H1 (cell line): ENCODE measurements at regions not wholly inside any gene's neighbourhood (a gene's known extent, or its start where the extent isn't known, plus 50 kb on each side); places are given as distances from the start of the nearest gene placed in this dataset.

Experiments
- CTCF ChIA-PET: fragments of 300-600 bp; sonication (Branson Sonifier 250); formaldehyde crosslinking; loops from one replicate; lab custom pipeline; 2021; ENCODE audit not compliant: partially characterized antibody; lab: Charles Lee
- POLR2A ChIA-PET: fragments of 300-600 bp; sonication (Branson Sonifier 250); formaldehyde crosslinking; loops from one replicate; lab custom pipeline; 2021; ENCODE audit warnings: inconsistent platforms; ENCODE audit not compliant: partially characterized antibody; lab: Charles Lee
- DNase-seq, 2 experiments: peaks; one replicate each; pipeline versions ENCODE4 v3.0.0 to v3.0.0-alpha.2; 2010 to 2022; ENCODE audit warnings: low spot score in 2 of 2, low read depth in 1 of 2, mixed read lengths in 1 of 2
- FAIRE-seq: peaks from 2 replicates; lab custom pipeline; 2011; peaks lifted over from hg19 to GRCh38; lab: Jason Lieb, UNC
- H2AFZ ChIP-seq: 2 replicates; pipeline ENCODE4 v1.8.1; 2012; ENCODE audit warnings: low read length, inconsistent platforms
- H2AK5ac ChIP-seq: 2 replicates; pipeline ENCODE4 v1.6.1; 2013; ENCODE audit warnings: low read depth, low read length
- H2BK120ac ChIP-seq: replicated peaks from 2 replicates; pipeline ENCODE3; 2013; ENCODE audit warnings: low read depth, low read length, inconsistent platforms
- H2BK12ac ChIP-seq: 2 replicates; pipeline ENCODE4 v1.6.1; 2013; ENCODE audit warnings: low read depth, low read length
- H2BK15ac ChIP-seq: 2 replicates; pipeline ENCODE4 v1.6.1; 2013; ENCODE audit warnings: low read length
- H2BK20ac ChIP-seq: 2 replicates; pipeline ENCODE4 v1.6.1; 2013; ENCODE audit warnings: low read length
- H2BK5ac ChIP-seq: 2 replicates; pipeline ENCODE4 v1.6.1; 2013; ENCODE audit warnings: low read depth, low read length
- H3K14ac ChIP-seq: 2 replicates; pipeline ENCODE4 v1.6.1; 2013; ENCODE audit warnings: inconsistent platforms; ENCODE audit not compliant: insufficient read length
- H3K18ac ChIP-seq: 2 replicates; pipeline ENCODE4 v1.6.1; 2013; ENCODE audit warnings: low read length; ENCODE audit errors: extremely low read depth
- H3K23ac ChIP-seq: 2 replicates; pipeline ENCODE4 v1.6.1; 2013; ENCODE audit warnings: inconsistent platforms; ENCODE audit not compliant: insufficient read length
- H3K23me2 ChIP-seq: 2 replicates; pipeline ENCODE4 v1.6.1; 2013; ENCODE audit warnings: low read depth, low read length
- H3K27ac ChIP-seq: 2 replicates; pipeline ENCODE4 v1.6.1; 2011; ENCODE audit warnings: low read depth, low read length, inconsistent platforms
- H3K27me3 ChIP-seq, 4 experiments: replicated peaks in 1 of 4; 1 replicate in 1 of 4; 2 replicates in 3 of 4; pipeline versions ENCODE4 v1.6.1 to v1.8.1; 2011 to 2013; ENCODE audit warnings: low read length in 3 of 4, mild to moderate bottlenecking in 3 of 4, inconsistent platforms in 2 of 4, mixed read lengths in 2 of 4, moderate library complexity in 1 of 4; ENCODE audit not compliant: control insufficient read depth in 3 of 4, insufficient read depth in 3 of 4; ENCODE audit errors: extremely low read depth in 1 of 4
- H3K36me3 ChIP-seq, 4 experiments: 2 replicates each; pipeline versions ENCODE4 v1.6.1 to v1.8.1; 2011 to 2013; ENCODE audit warnings: mild to moderate bottlenecking in 4 of 4, low read length in 3 of 4, moderate library complexity in 2 of 4, control low read depth in 1 of 4, inconsistent platforms in 1 of 4; ENCODE audit not compliant: insufficient read depth in 4 of 4, control insufficient read depth in 2 of 4
- H3K4ac ChIP-seq: replicated peaks from 2 replicates; pipeline ENCODE3; 2013; ENCODE audit warnings: low read length, low read depth, mixed read lengths, inconsistent platforms; ENCODE audit not compliant: insufficient read length
- H3K4me1 ChIP-seq, 4 experiments: replicated peaks in 1 of 4; 1 replicate in 1 of 4; 2 replicates in 3 of 4; pipeline versions ENCODE4 v1.6.1 to v1.8.1; 2011 to 2013; ENCODE audit warnings: low read length in 3 of 4, inconsistent platforms in 2 of 4, mixed read lengths in 1 of 4; ENCODE audit not compliant: insufficient read depth in 4 of 4, control insufficient read depth in 3 of 4
- H3K4me2 ChIP-seq, 2 experiments: 2 replicates each; pipeline versions ENCODE4 v1.6.1 to v1.8.1; 2011 to 2013; ENCODE audit warnings: low read depth in 2 of 2, low read length in 2 of 2, control low read depth in 1 of 2, inconsistent platforms in 1 of 2, mild to moderate bottlenecking in 1 of 2; ENCODE audit not compliant: insufficient read depth in 1 of 2
- H3K4me3 ChIP-seq, 4 experiments: fragments of 200-600, 300-600 bp in 1 of 4; sonication (generic), shearing (Covaris generic), sonication (Bioruptor Twin) in 1 of 4; 2 replicates each; pipeline versions ENCODE4 v1.5.1 to v1.8.1; 2011 to 2016; ENCODE audit warnings: low read length in 4 of 4, low read depth in 3 of 4, control low read depth in 2 of 4, inconsistent platforms in 2 of 4, mild to moderate bottlenecking in 2 of 4, mixed read lengths in 1 of 4, moderate library complexity in 1 of 4; ENCODE audit not compliant: insufficient read depth in 2 of 4; ENCODE audit errors: extremely low read depth in 1 of 4
- H3K56ac ChIP-seq: replicated peaks from 2 replicates; pipeline ENCODE3; 2013; ENCODE audit warnings: low read depth, mild to moderate bottlenecking, mixed read lengths, low read length, inconsistent platforms; ENCODE audit not compliant: insufficient read length
- H3K79me1 ChIP-seq: 2 replicates; pipeline ENCODE4 v1.6.1; 2013; ENCODE audit warnings: low read depth, low read length, control low read depth
- H3K79me2 ChIP-seq, 2 experiments: 2 replicates each; pipeline versions ENCODE4 v1.6.1 to v1.8.1; 2012 to 2013; ENCODE audit warnings: low read length in 2 of 2, mild to moderate bottlenecking in 2 of 2, inconsistent platforms in 1 of 2; ENCODE audit not compliant: insufficient read depth in 2 of 2, control insufficient read depth in 1 of 2
- H3K9ac ChIP-seq, 4 experiments: replicated peaks in 1 of 4; 1 replicate in 1 of 4; 2 replicates in 3 of 4; pipeline versions ENCODE4 v1.6.1 to v1.8.1; 2011 to 2013; ENCODE audit warnings: low read depth in 3 of 4, low read length in 3 of 4, control low read depth in 2 of 4, mild to moderate bottlenecking in 2 of 4, moderate library complexity in 2 of 4, inconsistent platforms in 1 of 4; ENCODE audit errors: extremely low read depth in 1 of 4
- H3K9me3 ChIP-seq, 2 experiments: 2 replicates each; pipeline versions ENCODE4 v1.6.1 to v1.8.1; 2012 to 2013; ENCODE audit warnings: mild to moderate bottlenecking in 2 of 2, moderate library complexity in 2 of 2, control low read depth in 1 of 2, inconsistent platforms in 1 of 2, low read depth in 1 of 2, low read length in 1 of 2, mixed read lengths in 1 of 2; ENCODE audit not compliant: insufficient read depth in 2 of 2
- H4K20me1 ChIP-seq, 2 experiments: replicated peaks in 1 of 2; 2 replicates each; pipeline versions ENCODE3 to v1.8.1; 2011 to 2013; ENCODE audit warnings: inconsistent platforms in 2 of 2, low read length in 2 of 2, mild to moderate bottlenecking in 1 of 2; ENCODE audit not compliant: insufficient read depth in 2 of 2, control insufficient read depth in 1 of 2
- H4K5ac ChIP-seq: 2 replicates; pipeline ENCODE4 v1.6.1; 2013; ENCODE audit warnings: low read length, low read depth, mixed read lengths, inconsistent platforms; ENCODE audit not compliant: insufficient read length
- H4K8ac ChIP-seq: 2 replicates; pipeline ENCODE4 v1.8.0; 2013; ENCODE audit warnings: mild to moderate bottlenecking, moderate library complexity, low read length, inconsistent platforms; ENCODE audit not compliant: insufficient read depth; ENCODE audit errors: extremely low read depth
- H4K91ac ChIP-seq: replicated peaks from 2 replicates; pipeline ENCODE3; 2013; ENCODE audit warnings: low read length, mixed read lengths, inconsistent platforms; ENCODE audit not compliant: insufficient read length
- CEBPB ChIP-seq: IDR thresholded peaks from 2 replicates; pipeline ENCODE4 v1.6.1; 2012; ENCODE audit warnings: low read depth, low read length
- CREB1 ChIP-seq: IDR thresholded peaks from 2 replicates; pipeline ENCODE4 v1.6.1; 2012; ENCODE audit warnings: inconsistent platforms
- EZH2 ChIP-seq: fragments of 200-600 bp; sonication (generic); IDR thresholded peaks from 2 replicates; pipeline ENCODE4 v1.7.1; 2012; ENCODE audit warnings: low read depth, mild to moderate bottlenecking, moderate library complexity, low read length, inconsistent platforms; ENCODE audit not compliant: severe bottlenecking
- HDAC6 ChIP-seq: IDR thresholded peaks from one replicate; pipeline ENCODE4 v1.7.1; 2012; ENCODE audit warnings: low read depth, mild to moderate bottlenecking, inconsistent platforms, low read length, moderate library complexity
- YY1 ChIP-seq: IDR thresholded peaks from 2 replicates; pipeline ENCODE4 v1.6.1; 2011; ENCODE audit warnings: low read depth, mild to moderate bottlenecking, low read length
- WGBS, 2 experiments: shearing (Covaris generic) in 1 of 2; methylation state at CpG; one replicate each; pipeline versions ENCODE4 v1.1.6 to v1.1.7; 2013 to 2015; ENCODE audit warnings: low lambda C conversion rate in 2 of 2, mixed read lengths in 2 of 2, inconsistent platforms in 1 of 2, low coverage in 1 of 2, missing lambda C conversion rate in 1 of 2; ENCODE audit not compliant: insufficient replicate concordance in 2 of 2, insufficient coverage in 1 of 2, insufficient read length in 1 of 2; ENCODE audit errors: extremely low coverage in 1 of 2, missing lambda C conversion rate in 1 of 2; 5-methylcytosine and 5-hydroxymethylcytosine counted together

GRCh38 chr7:116431787-116432526 is 67.6 kb upstream of the CAV2 start:
- no peak overlapping the region for H3K27ac ChIP-seq

More at GRCh38 chr7:116431787-116432526, 67.6 kb upstream of the CAV2 start:
- 93% methylated on average over 6 of the region's 6 CpGs; no CpG with 5 or more reads in 1 of the 2 experiments for WGBS, 2 experiments
- ChIA-PET CTCF (interaction anchor here (0.6 to 1.6 kb wide), 6 partner anchors 8 to 877 kb away, joined by 3 to 6 read pairs (median 3); no protein-coding TSS in a partner anchor), POLR2A (no interaction called here)
- H4K8ac ChIP-seq = no peak overlapping the region
- FAIRE-seq (no peak), DNase-seq (no peak)
- H3K56ac ChIP-seq = no peak overlapping the region
- H3K9me3 ChIP-seq = no peaks in the 10 kb centered on the region
- no peaks in the 10 kb centered on the region for H4K20me1 ChIP-seq
- H3K4me1 ChIP-seq = no peaks in the 10 kb centered on the region
- H3K18ac ChIP-seq = no peak overlapping the region
- no peak overlapping the region for H3K9ac ChIP-seq
- no peak overlapping the region for H3K4me2 ChIP-seq
- H3K79me2 ChIP-seq = no peaks in the 10 kb centered on the region
- TF ChIP-seq YY1 (no peak), CREB1 (no peak), CEBPB (no peak), HDAC6 (no peak), EZH2 (no peak)
- H2AK5ac ChIP-seq = no peak overlapping the region
- H3K14ac ChIP-seq = no peak overlapping the region
- H3K4me3 ChIP-seq = no peak overlapping the region
- no peak overlapping the region for H4K5ac ChIP-seq
- no peaks in the 10 kb centered on the region for H3K23me2 ChIP-seq
- H4K91ac ChIP-seq = no peak overlapping the region
- no peaks in the 10 kb centered on the region for H3K27me3 ChIP-seq
- no peak overlapping the region for H2BK20ac ChIP-seq
- no peak overlapping the region for H2BK5ac ChIP-seq
- H2BK15ac ChIP-seq = no peak overlapping the region
- H2AFZ ChIP-seq = no peak overlapping the region; the same call in 1 of the 2 replicates
- H3K36me3 ChIP-seq = no peaks in the 10 kb centered on the region
- no peak overlapping the region for H3K23ac ChIP-seq
- H3K79me1 ChIP-seq = no peaks in the 10 kb centered on the region
- H2BK12ac ChIP-seq = no peak overlapping the region
- no peak overlapping the region for H2BK120ac ChIP-seq
- no peak overlapping the region for H3K4ac ChIP-seq
